Gastrocnemius medialis (tissue), 4 donors: ENCODE measurements at regions not wholly inside any gene's neighbourhood (a gene's known extent, or its start where the extent isn't known, plus 50 kb on each side); places are given as distances from the start of the nearest gene placed in this dataset.

Experiments
- POLR2A ChIP-seq, 2 donors: fragments of 450-650 bp; IDR thresholded peaks; one replicate each; pipeline ENCODE4 v1.6.1; 2017; ENCODE audit warnings: antibody characterized with exemption in 2 of 2, mild to moderate bottlenecking in 2 of 2, moderate library complexity in 2 of 2
- TF ChIP-seq, protein P1 (sequence below), 5 experiments: fragments of 450-650 bp in 3 of 5; fragments of 200-600 bp in 2 of 5; sonication (generic) in 2 of 5; IDR thresholded peaks in 4 of 5; conservative IDR thresholded peaks in 1 of 5; 1 replicate in 4 of 5; 2 replicates in 1 of 5; pipeline ENCODE4 v1.5.1; 2016 to 2019; ENCODE audit warnings: antibody characterized with exemption in 5 of 5, mild to moderate bottlenecking in 3 of 5, moderate library complexity in 3 of 5

DNA sequence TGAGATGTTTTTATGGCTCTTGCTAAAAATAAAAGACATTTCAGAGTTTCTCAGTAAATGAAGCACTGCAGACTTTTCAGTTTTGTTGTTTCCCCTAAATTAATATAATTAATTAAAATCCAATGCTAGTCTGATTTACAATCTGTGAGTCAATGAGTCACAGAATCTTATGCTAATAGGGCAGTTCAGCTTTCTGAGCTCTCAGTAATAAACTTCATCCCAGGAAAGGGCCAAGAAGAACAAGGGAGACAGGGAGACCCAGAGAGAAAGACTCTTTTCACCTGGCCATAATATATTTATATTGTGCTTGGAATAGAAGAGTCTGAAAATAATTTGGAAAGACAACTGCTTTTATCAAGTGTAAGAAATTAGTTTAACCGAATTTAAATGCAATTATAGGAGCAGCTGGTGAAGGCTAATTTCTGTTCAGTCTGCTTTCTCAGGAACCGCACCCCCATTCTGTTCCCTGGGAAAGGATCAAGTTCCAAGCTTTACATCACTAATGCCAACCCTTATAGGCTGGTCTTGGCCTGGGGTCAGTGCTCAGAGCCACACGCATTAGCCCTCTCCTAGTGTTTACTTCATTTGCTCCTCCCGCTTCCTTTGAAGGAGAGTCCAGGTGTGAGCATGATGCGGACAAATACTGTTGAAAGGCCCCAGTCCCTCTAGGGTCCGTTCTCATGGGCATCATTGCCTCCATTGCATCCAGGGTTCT, 145.6 kb downstream of the ZBTB18 start:
- TF ChIP-seq POLR2A (IDR thresholded peaks at IDR 0.05), result no peak
- TF ChIP-seq, protein P1, sequence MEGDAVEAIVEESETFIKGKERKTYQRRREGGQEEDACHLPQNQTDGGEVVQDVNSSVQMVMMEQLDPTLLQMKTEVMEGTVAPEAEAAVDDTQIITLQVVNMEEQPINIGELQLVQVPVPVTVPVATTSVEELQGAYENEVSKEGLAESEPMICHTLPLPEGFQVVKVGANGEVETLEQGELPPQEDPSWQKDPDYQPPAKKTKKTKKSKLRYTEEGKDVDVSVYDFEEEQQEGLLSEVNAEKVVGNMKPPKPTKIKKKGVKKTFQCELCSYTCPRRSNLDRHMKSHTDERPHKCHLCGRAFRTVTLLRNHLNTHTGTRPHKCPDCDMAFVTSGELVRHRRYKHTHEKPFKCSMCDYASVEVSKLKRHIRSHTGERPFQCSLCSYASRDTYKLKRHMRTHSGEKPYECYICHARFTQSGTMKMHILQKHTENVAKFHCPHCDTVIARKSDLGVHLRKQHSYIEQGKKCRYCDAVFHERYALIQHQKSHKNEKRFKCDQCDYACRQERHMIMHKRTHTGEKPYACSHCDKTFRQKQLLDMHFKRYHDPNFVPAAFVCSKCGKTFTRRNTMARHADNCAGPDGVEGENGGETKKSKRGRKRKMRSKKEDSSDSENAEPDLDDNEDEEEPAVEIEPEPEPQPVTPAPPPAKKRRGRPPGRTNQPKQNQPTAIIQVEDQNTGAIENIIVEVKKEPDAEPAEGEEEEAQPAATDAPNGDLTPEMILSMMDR (IDR thresholded peaks at IDR 0.05 in 4 of 5, conservative IDR thresholded peaks at IDR 0.05 in 1 of 5), result no peak
